HCT116 (cell line): ENCODE measurements at regions not wholly inside any gene's neighbourhood (a gene's known extent, or its start where the extent isn't known, plus 50 kb on each side); places are given as distances from the start of the nearest gene placed in this dataset.

Experiments used
- CBX3 ChIP-seq: IDR thresholded peaks from 2 replicates; pipeline ENCODE4 v1.6.1; 2012; ENCODE audit warnings: low read depth
- CEBPB ChIP-seq: IDR thresholded peaks from 2 replicates; pipeline ENCODE4 v1.6.1; 2012; ENCODE audit warnings: low read depth
- EGR1 ChIP-seq: IDR thresholded peaks from 2 replicates; pipeline ENCODE4 v1.6.1; 2012; ENCODE audit warnings: low read depth
- ELF1 ChIP-seq: IDR thresholded peaks from 2 replicates; pipeline ENCODE4 v1.6.1; 2012; ENCODE audit warnings: low read depth, borderline replicate concordance
- EZH2 ChIP-seq: fragments of 200-600 bp; sonication (generic); IDR thresholded peaks from 2 replicates; pipeline ENCODE4 v1.6.1; 2017; ENCODE audit warnings: antibody characterized with exemption, mixed run types
- JUND ChIP-seq: IDR thresholded peaks from 2 replicates; pipeline ENCODE4 v1.6.1; 2012
- POLR2A ChIP-seq: IDR thresholded peaks from 2 replicates; pipeline ENCODE4 v1.7.0; 2011; ENCODE audit warnings: borderline replicate concordance; ENCODE audit not compliant: insufficient read depth, insufficient read length; ENCODE audit errors: extremely low read depth
- POLR2AphosphoS5 ChIP-seq: IDR thresholded peaks from 2 replicates; pipeline ENCODE4 v1.6.1; 2011; ENCODE audit warnings: mild to moderate bottlenecking, low read depth, low read length, moderate library complexity
- RAD21 ChIP-seq: IDR thresholded peaks from 2 replicates; pipeline ENCODE4 v1.6.1; 2012; ENCODE audit warnings: low read depth, mild to moderate bottlenecking
- SIN3A ChIP-seq: IDR thresholded peaks from 2 replicates; pipeline ENCODE4 v1.6.1; 2012; ENCODE audit warnings: low read depth
- SRF ChIP-seq: IDR thresholded peaks from 2 replicates; pipeline ENCODE4 v1.6.1; 2012; ENCODE audit warnings: low read depth
- YY1 ChIP-seq: IDR thresholded peaks from 2 replicates; pipeline ENCODE4 v1.6.1; 2011; ENCODE audit warnings: low read length, low read depth, moderate library complexity, mild to moderate bottlenecking; ENCODE audit not compliant: insufficient replicate concordance; ENCODE audit errors: extremely low read depth
- TF ChIP-seq, protein P1 (sequence below), 3 experiments: fragments of 200-600 bp in 1 of 3; sonication (generic) in 1 of 3; IDR thresholded peaks in 2 of 3; conservative IDR thresholded peaks in 1 of 3; 2 replicates each; pipeline ENCODE4 v1.5.1; 2012 to 2017; ENCODE audit warnings: low read depth in 2 of 3, low read length in 2 of 3, antibody characterized with exemption in 1 of 3, borderline replicate concordance in 1 of 3, control low read depth in 1 of 3, mild to moderate bottlenecking in 1 of 3, mixed read lengths in 1 of 3, mixed run types in 1 of 3, moderate library complexity in 1 of 3; ENCODE audit not compliant: insufficient read depth in 1 of 3
- TF ChIP-seq, protein P2 (sequence below): IDR thresholded peaks from 2 replicates; pipeline ENCODE4 v1.6.1; 2012; ENCODE audit warnings: low read depth

DNA sequence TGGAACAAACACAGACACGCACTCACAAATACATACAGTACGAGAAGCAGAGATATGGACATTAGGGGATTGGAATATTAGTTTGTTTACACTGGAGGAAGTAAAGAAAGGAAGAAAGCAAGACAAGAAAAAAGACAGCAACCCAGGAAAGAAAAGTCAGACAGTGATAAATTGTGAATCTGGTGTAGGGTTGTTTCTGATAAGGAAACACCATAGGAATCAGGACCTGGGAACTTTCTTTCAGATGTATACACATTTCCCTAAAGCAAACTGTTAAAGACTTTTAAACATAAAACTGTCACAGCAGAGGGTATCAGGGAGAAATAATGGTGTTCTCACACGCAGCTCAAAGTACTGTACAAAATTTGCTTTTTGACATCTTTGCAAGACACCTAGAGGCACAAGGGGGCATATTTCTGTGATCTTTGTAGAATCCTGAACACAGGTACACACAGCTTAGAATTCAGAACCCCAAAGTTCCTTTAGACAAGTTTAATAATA is 153.7 kb downstream of the TUSC7 start:
- no peak for TF ChIP-seq SRF
- no peak for TF ChIP-seq POLR2AphosphoS5
- TF ChIP-seq, protein P1, sequence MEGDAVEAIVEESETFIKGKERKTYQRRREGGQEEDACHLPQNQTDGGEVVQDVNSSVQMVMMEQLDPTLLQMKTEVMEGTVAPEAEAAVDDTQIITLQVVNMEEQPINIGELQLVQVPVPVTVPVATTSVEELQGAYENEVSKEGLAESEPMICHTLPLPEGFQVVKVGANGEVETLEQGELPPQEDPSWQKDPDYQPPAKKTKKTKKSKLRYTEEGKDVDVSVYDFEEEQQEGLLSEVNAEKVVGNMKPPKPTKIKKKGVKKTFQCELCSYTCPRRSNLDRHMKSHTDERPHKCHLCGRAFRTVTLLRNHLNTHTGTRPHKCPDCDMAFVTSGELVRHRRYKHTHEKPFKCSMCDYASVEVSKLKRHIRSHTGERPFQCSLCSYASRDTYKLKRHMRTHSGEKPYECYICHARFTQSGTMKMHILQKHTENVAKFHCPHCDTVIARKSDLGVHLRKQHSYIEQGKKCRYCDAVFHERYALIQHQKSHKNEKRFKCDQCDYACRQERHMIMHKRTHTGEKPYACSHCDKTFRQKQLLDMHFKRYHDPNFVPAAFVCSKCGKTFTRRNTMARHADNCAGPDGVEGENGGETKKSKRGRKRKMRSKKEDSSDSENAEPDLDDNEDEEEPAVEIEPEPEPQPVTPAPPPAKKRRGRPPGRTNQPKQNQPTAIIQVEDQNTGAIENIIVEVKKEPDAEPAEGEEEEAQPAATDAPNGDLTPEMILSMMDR (IDR thresholded peaks at IDR 0.05 in 2 of 3, conservative IDR thresholded peaks at IDR 0.05 in 1 of 3; ENCODE audit: borderline replicate concordance in 1 of 3, insufficient read depth in 1 of 3, low read depth in 2 of 3, low read length in 2 of 3): no peak
- TF ChIP-seq, protein P2, sequence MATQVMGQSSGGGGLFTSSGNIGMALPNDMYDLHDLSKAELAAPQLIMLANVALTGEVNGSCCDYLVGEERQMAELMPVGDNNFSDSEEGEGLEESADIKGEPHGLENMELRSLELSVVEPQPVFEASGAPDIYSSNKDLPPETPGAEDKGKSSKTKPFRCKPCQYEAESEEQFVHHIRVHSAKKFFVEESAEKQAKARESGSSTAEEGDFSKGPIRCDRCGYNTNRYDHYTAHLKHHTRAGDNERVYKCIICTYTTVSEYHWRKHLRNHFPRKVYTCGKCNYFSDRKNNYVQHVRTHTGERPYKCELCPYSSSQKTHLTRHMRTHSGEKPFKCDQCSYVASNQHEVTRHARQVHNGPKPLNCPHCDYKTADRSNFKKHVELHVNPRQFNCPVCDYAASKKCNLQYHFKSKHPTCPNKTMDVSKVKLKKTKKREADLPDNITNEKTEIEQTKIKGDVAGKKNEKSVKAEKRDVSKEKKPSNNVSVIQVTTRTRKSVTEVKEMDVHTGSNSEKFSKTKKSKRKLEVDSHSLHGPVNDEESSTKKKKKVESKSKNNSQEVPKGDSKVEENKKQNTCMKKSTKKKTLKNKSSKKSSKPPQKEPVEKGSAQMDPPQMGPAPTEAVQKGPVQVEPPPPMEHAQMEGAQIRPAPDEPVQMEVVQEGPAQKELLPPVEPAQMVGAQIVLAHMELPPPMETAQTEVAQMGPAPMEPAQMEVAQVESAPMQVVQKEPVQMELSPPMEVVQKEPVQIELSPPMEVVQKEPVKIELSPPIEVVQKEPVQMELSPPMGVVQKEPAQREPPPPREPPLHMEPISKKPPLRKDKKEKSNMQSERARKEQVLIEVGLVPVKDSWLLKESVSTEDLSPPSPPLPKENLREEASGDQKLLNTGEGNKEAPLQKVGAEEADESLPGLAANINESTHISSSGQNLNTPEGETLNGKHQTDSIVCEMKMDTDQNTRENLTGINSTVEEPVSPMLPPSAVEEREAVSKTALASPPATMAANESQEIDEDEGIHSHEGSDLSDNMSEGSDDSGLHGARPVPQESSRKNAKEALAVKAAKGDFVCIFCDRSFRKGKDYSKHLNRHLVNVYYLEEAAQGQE: no peak
- no peak for TF ChIP-seq POLR2A
- TF ChIP-seq YY1: no peak
- no peak for TF ChIP-seq EGR1
- TF ChIP-seq RAD21: no peak
- no peak for TF ChIP-seq CEBPB
- no peak for TF ChIP-seq SIN3A
- TF ChIP-seq CBX3: no peak
- TF ChIP-seq EZH2: no peak
- no peak for TF ChIP-seq JUND
- no peak for TF ChIP-seq ELF1
